Breast epithelium (tissue), 3 donors: ENCODE measurements at regions not wholly inside any gene's neighbourhood (a gene's known extent, or its start where the extent isn't known, plus 50 kb on each side); places are given as distances from the start of the nearest gene placed in this dataset.

Source experiments
- POLR2AphosphoS5 ChIP-seq, 3 donors: sonication (generic); formaldehyde crosslinking; IDR thresholded peaks; one replicate each; pipeline ENCODE4 v1.6.1; 2017; ENCODE audit warnings: antibody characterized with exemption in 3 of 3
- TF ChIP-seq, protein P1 (sequence below), 3 donors: fragments of 450-650 bp; IDR thresholded peaks; one replicate each; pipeline ENCODE4 v1.5.1; 2016 to 2017; ENCODE audit warnings: antibody characterized with exemption in 3 of 3, mild to moderate bottlenecking in 3 of 3, moderate library complexity in 3 of 3

DNA sequence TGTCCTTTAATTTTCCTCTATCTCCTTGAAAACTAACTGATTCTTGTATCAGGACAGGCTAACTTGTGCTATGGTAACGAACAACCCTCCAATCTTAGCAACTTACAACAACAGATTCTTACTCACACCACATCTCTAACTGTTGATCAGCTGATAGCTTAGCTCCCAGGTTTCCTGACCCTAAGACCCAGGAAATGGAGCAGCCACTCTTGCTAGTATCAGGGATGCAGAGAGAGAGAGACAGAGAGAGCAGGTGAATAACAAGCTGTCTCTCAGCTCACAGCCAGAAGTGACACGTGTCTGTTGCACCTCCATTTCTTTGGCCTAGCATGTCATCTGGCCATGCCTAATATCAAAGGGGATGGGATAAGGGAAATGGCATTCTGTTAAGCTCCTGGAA, 1289.0 kb upstream of the AUTS2 start:
- no peak for TF ChIP-seq POLR2AphosphoS5 (IDR thresholded peaks at IDR 0.05)
- TF ChIP-seq, protein P1, sequence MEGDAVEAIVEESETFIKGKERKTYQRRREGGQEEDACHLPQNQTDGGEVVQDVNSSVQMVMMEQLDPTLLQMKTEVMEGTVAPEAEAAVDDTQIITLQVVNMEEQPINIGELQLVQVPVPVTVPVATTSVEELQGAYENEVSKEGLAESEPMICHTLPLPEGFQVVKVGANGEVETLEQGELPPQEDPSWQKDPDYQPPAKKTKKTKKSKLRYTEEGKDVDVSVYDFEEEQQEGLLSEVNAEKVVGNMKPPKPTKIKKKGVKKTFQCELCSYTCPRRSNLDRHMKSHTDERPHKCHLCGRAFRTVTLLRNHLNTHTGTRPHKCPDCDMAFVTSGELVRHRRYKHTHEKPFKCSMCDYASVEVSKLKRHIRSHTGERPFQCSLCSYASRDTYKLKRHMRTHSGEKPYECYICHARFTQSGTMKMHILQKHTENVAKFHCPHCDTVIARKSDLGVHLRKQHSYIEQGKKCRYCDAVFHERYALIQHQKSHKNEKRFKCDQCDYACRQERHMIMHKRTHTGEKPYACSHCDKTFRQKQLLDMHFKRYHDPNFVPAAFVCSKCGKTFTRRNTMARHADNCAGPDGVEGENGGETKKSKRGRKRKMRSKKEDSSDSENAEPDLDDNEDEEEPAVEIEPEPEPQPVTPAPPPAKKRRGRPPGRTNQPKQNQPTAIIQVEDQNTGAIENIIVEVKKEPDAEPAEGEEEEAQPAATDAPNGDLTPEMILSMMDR (IDR thresholded peaks at IDR 0.05): no peak
